ENCODE measurements at regions not wholly inside any gene's neighbourhood (a gene's known extent, or its start where the extent isn't known, plus 50 kb on each side); places are given as distances from the start of the nearest gene placed in this dataset.

GRCh38 chr17:73865831-73866230 lies 221.6 kb upstream of the SDK2 start:
- WGBS, 2 donors: 55 to 57% methylated on average over 8 to 12 of the region's 12 CpGs
- Histone ChIP-seq H3K4me3 (no peak overlapping the region), H3K4me1 (peaks cover 0 to 8% (median 6%) of the 10 kb centered on the region in 3 donors), H3K27me3 (peaks cover 0 to 8% (median 0%) of the 10 kb centered on the region in 4 donors), H3K27ac (no peak overlapping the region), H3K36me3 (no peaks in the 10 kb centered on the region), H3K9me3 (no peaks in the 10 kb centered on the region)
- no peak for DNase-seq
- TF ChIP-seq POLR2A (IDR thresholded peaks at IDR 0.05): no peak
- TF ChIP-seq, protein P1, sequence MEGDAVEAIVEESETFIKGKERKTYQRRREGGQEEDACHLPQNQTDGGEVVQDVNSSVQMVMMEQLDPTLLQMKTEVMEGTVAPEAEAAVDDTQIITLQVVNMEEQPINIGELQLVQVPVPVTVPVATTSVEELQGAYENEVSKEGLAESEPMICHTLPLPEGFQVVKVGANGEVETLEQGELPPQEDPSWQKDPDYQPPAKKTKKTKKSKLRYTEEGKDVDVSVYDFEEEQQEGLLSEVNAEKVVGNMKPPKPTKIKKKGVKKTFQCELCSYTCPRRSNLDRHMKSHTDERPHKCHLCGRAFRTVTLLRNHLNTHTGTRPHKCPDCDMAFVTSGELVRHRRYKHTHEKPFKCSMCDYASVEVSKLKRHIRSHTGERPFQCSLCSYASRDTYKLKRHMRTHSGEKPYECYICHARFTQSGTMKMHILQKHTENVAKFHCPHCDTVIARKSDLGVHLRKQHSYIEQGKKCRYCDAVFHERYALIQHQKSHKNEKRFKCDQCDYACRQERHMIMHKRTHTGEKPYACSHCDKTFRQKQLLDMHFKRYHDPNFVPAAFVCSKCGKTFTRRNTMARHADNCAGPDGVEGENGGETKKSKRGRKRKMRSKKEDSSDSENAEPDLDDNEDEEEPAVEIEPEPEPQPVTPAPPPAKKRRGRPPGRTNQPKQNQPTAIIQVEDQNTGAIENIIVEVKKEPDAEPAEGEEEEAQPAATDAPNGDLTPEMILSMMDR (IDR thresholded peaks at IDR 0.05): no peak
- intact Hi-C loops (cut with DNase I): no loop called here

DNA sequence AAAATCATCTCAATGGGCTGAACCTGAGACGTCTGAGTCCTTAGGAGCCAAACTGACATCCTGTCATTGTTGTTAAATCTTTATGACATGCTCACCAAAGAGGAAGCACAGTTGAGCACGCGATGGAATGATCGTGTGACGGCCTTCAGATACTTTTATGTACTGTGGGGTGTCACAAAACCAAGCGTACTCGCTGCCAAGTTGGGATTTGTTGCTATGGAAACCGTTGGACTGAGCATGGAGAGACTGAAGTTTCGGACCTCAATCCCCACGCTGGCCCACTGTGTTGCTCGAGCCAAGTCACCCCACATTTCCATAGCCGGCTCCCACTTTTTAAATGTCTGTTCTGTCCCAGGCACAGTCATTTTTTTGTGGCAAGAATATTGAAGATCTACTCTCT lies 222.8 kb upstream of the SDK2 start:
- Histone ChIP-seq H3K9me3 (no peaks in the 10 kb centered on the region), H3K27ac (no peak overlapping the region), H3K36me3 (no peaks in the 10 kb centered on the region), H3K4me1 (no peaks in the 10 kb centered on the region), H3K4me3 (no peak overlapping the region), H3K27me3 (peaks cover 0 to 16% (median 0%) of the 10 kb centered on the region in 4 donors)
- TF ChIP-seq, protein P1 (IDR thresholded peaks at IDR 0.05): no peak
- TF ChIP-seq POLR2A (IDR thresholded peaks at IDR 0.05): no peak
- 64 to 73% methylated on average over 12 of the region's 12 CpGs for WGBS, 2 donors
- intact Hi-C loops (cut with DNase I): no loop called here
- no peak for DNase-seq

DNA sequence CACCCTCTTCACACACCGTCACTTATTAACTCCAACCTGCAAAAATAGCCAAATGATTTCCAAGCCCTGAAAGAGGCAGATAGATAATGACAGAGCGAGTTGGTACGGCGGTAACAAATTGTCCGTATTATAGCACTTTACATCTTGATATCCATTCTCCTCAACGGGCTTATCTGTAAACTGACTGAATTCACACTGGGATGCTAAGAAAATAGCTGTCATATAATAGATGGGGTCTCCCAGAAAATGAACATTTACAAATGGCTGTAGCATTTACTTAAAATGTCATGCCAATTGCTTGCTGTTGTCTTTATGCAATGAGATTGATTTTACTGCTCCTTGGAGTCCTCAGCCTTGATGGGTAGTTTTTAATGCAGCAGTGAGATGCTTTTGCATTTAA lies 225.8 kb upstream of the SDK2 start:
- Histone ChIP-seq H3K4me1 (peaks cover 0 to 17% (median 6%) of the 10 kb centered on the region in 3 donors), H3K27me3 (peaks cover 0 to 16% (median 0%) of the 10 kb centered on the region in 4 donors), H3K36me3 (no peaks in the 10 kb centered on the region), H3K9me3 (no peaks in the 10 kb centered on the region), H3K4me3 (no peak overlapping the region), H3K27ac (no peak overlapping the region)
- no peak for DNase-seq
- no peak for TF ChIP-seq POLR2A (IDR thresholded peaks at IDR 0.05)
- TF ChIP-seq, protein P1 (IDR thresholded peaks at IDR 0.05): no peak
- WGBS, 2 donors: 86 to 89% methylated on average over 6 of the region's 6 CpGs
- intact Hi-C loops (cut with DNase I): no loop called here

- TF ChIP-seq POLR2A (IDR thresholded peaks at IDR 0.05): no peak
- TF ChIP-seq, protein P1 (IDR thresholded peaks at IDR 0.05): no peak
- intact Hi-C loops (cut with DNase I): no loop called here
- 83 to 89% methylated on average over 1 of the region's 1 CpG for WGBS, 2 donors
- Histone ChIP-seq H3K27ac (no peak overlapping the region), H3K4me3 (no peak overlapping the region), H3K36me3 (no peaks in the 10 kb centered on the region), H3K4me1 (peaks cover 0 to 21% (median 6%) of the 10 kb centered on the region in 3 donors), H3K9me3 (no peaks in the 10 kb centered on the region), H3K27me3 (peaks cover 0 to 16% (median 0%) of the 10 kb centered on the region in 4 donors)
- DNase-seq: no peak
Observed at GRCh38 chr17:73870473-73870872, 226.2 kb upstream of the SDK2 start.

GRCh38 chr17:73872816-73873215 lies 228.6 kb upstream of the SDK2 start:
- 63 to 83% methylated on average over 2 to 3 of the region's 3 CpGs for WGBS, 2 donors
- Histone ChIP-seq H3K4me3 (no peak overlapping the region), H3K36me3 (no peaks in the 10 kb centered on the region), H3K27me3 (peaks cover 0 to 16% (median 0%) of the 10 kb centered on the region in 4 donors), H3K9me3 (no peaks in the 10 kb centered on the region), H3K4me1 (peaks cover 0 to 22% (median 6%) of the 10 kb centered on the region in 3 donors), H3K27ac (no peak overlapping the region)
- TF ChIP-seq, protein P1 (IDR thresholded peaks at IDR 0.05): no peak
- no peak for TF ChIP-seq POLR2A (IDR thresholded peaks at IDR 0.05)
- intact Hi-C loops (cut with DNase I): no loop called here
- DNase-seq: no peak

All from esophagus squamous epithelium (tissue), 5 donors.